Nephron (organoid): ENCODE measurements at regions not wholly inside any gene's neighbourhood (a gene's known extent, or its start where the extent isn't known, plus 50 kb on each side); places are given as distances from the start of the nearest gene placed in this dataset.

ENCODE experiments used
- H3K27ac Mint-ChIP-seq, 3 experiments: 2 replicates each; pipeline ENCODE4 v1.8.0; 2020; ENCODE audit warnings: mixed read lengths in 3 of 3, mild to moderate bottlenecking in 2 of 3, moderate library complexity in 1 of 3
- H3K27me3 Mint-ChIP-seq: 2 replicates; pipeline ENCODE4 v1.8.0; 2021; ENCODE audit warnings: low read depth, mild to moderate bottlenecking, moderate library complexity, mixed read lengths
- H3K36me3 Mint-ChIP-seq: 2 replicates; pipeline ENCODE4 v1.8.0; 2020; ENCODE audit warnings: low read depth, mixed read lengths
- H3K4me1 Mint-ChIP-seq: 2 replicates; pipeline ENCODE4 v1.8.0; 2020; ENCODE audit warnings: mixed read lengths
- H3K4me3 Mint-ChIP-seq, 3 experiments: 2 replicates each; pipeline ENCODE4 v1.8.0; 2020; ENCODE audit warnings: mild to moderate bottlenecking in 3 of 3, mixed read lengths in 3 of 3, moderate library complexity in 2 of 3
- H3K9me3 Mint-ChIP-seq: 2 replicates; pipeline ENCODE4 v1.8.0; 2020; ENCODE audit warnings: mixed read lengths
- CTCF ChIP-seq, 3 experiments: fragments of 200-600 bp; sonication (generic); IDR thresholded peaks; one replicate each; pipeline ENCODE4 v1.5.0; 2021; ENCODE audit warnings: antibody characterized with exemption in 3 of 3; ENCODE audit not compliant: unreplicated experiment in 3 of 3

- H3K36me3 Mint-ChIP-seq, result peaks cover 3% of the 10 kb centered on the region
- H3K4me3 Mint-ChIP-seq, result peak overlapping the region; percentile 62 to 70 (median 69)
- peaks cover 70% of the 10 kb centered on the region for H3K4me1 Mint-ChIP-seq
- no peaks in the 10 kb centered on the region for H3K27me3 Mint-ChIP-seq
- no peak for TF ChIP-seq CTCF (IDR thresholded peaks at IDR 0.05; ENCODE audit: unreplicated experiment in 3 of 3)
- peak overlapping the region; percentile 84 to 99 (median 98) for H3K27ac Mint-ChIP-seq
- no peaks in the 10 kb centered on the region for H3K9me3 Mint-ChIP-seq
Observed at GRCh38 chr2:66699793-66700676, 265.1 kb downstream of the MEIS1 start.

GRCh38 chr2:66700677-66701066 is 265.7 kb downstream of the MEIS1 start:
- peak overlapping the region in 2 of 3 experiments; percentile 62 to 70 for H3K4me3 Mint-ChIP-seq
- no peaks in the 10 kb centered on the region for H3K9me3 Mint-ChIP-seq
- H3K27me3 Mint-ChIP-seq, result no peaks in the 10 kb centered on the region
- peaks cover 3% of the 10 kb centered on the region for H3K36me3 Mint-ChIP-seq
- TF ChIP-seq CTCF (IDR thresholded peaks at IDR 0.05; ENCODE audit: unreplicated experiment in 3 of 3), result no peak
- H3K27ac Mint-ChIP-seq, result peak overlapping the region; percentile 84 to 99 (median 98)
- H3K4me1 Mint-ChIP-seq, result peaks cover 70% of the 10 kb centered on the region

GRCh38 chr2:66701251-66701650 is 266.3 kb downstream of the MEIS1 start:
- H3K4me1 Mint-ChIP-seq, result peaks cover 65% of the 10 kb centered on the region
- no peak overlapping the region for H3K4me3 Mint-ChIP-seq
- no peaks in the 10 kb centered on the region for H3K9me3 Mint-ChIP-seq
- no peak for TF ChIP-seq CTCF (IDR thresholded peaks at IDR 0.05; ENCODE audit: unreplicated experiment in 3 of 3)
- peak overlapping the region; percentile 84 to 99 (median 92) for H3K27ac Mint-ChIP-seq
- no peaks in the 10 kb centered on the region for H3K27me3 Mint-ChIP-seq
- peaks cover 3% of the 10 kb centered on the region for H3K36me3 Mint-ChIP-seq

- TF ChIP-seq CTCF (IDR thresholded peaks at IDR 0.05; ENCODE audit: unreplicated experiment in 3 of 3), result no peak
- no peak overlapping the region for H3K4me3 Mint-ChIP-seq
- H3K9me3 Mint-ChIP-seq, result no peaks in the 10 kb centered on the region
- H3K36me3 Mint-ChIP-seq, result no peaks in the 10 kb centered on the region
- H3K4me1 Mint-ChIP-seq, result peaks cover 61% of the 10 kb centered on the region
- peak overlapping the region; percentile 84 to 99 (median 92) for H3K27ac Mint-ChIP-seq
- no peaks in the 10 kb centered on the region for H3K27me3 Mint-ChIP-seq
Observed at GRCh38 chr2:66701656-66702055, 266.7 kb downstream of the MEIS1 start.

GRCh38 chr2:66702301-66702700 is 267.4 kb downstream of the MEIS1 start:
- Mint-ChIP-seq H3K4me3 (peak overlapping the region; percentile 9 to 26 (median 18)), H3K27me3 (no peaks in the 10 kb centered on the region), H3K36me3 (no peaks in the 10 kb centered on the region), H3K9me3 (no peaks in the 10 kb centered on the region), H3K4me1 (peaks cover 57% of the 10 kb centered on the region), H3K27ac (peak overlapping the region; percentile 84 to 99 (median 92))
- no peak for TF ChIP-seq CTCF (IDR thresholded peaks at IDR 0.05; ENCODE audit: unreplicated experiment in 3 of 3)
